ENCODE measurements at regions not wholly inside any gene's neighbourhood (a gene's known extent, or its start where the extent isn't known, plus 50 kb on each side); places are given as distances from the start of the nearest gene placed in this dataset.

DNA sequence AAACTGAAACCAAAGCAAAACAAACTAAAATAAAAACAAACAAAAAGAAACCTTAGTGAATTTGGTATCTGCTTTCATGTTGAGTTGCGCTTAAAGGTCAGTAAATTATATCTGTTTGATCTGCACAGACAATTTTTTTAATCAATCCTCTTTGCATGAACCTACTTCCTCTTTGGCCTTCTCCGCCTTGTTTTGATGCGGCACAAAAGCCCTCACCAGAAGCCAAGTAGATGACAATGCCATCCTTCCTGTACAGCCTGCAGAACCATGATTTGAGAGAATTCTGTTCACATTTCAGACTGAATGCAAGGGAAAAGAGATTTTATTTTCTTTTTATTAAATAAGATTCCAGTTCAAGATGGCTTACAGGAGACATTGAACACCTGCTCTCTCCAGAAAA, 473.6 kb upstream of the FTMT start:
- H3K9me3 ChIP-seq (ENCODE audit: low read length): no peaks in the 10 kb centered on the region
- H3K4me1 ChIP-seq (ENCODE audit: insufficient read depth, low read length): no peaks in the 10 kb centered on the region
- H3K4me3 ChIP-seq (replicated peaks in 1 of 3; ENCODE audit: insufficient read depth in 1 of 3, low read depth in 2 of 3, low read length in 3 of 3): no peak overlapping the region
- no peak overlapping the region for H3K4me2 ChIP-seq (ENCODE audit: low read depth, low read length)
- H3K79me2 ChIP-seq (ENCODE audit: insufficient read depth, low read length): no peaks in the 10 kb centered on the region
- no peak for TF ChIP-seq BRD4 (CRISPR knock-in tag; IDR thresholded peaks at IDR 0.05)
- TF ChIP-seq, protein P1, sequence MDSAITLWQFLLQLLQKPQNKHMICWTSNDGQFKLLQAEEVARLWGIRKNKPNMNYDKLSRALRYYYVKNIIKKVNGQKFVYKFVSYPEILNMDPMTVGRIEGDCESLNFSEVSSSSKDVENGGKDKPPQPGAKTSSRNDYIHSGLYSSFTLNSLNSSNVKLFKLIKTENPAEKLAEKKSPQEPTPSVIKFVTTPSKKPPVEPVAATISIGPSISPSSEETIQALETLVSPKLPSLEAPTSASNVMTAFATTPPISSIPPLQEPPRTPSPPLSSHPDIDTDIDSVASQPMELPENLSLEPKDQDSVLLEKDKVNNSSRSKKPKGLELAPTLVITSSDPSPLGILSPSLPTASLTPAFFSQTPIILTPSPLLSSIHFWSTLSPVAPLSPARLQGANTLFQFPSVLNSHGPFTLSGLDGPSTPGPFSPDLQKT (CRISPR knock-in tag; IDR thresholded peaks at IDR 0.05; ENCODE audit: borderline replicate concordance): no peak
- no peak for TF ChIP-seq LCORL (IDR thresholded peaks at IDR 0.05)
- TF ChIP-seq LCORL (CRISPR knock-in tag; IDR thresholded peaks at IDR 0.05): no peak
- TF ChIP-seq, protein P2, sequence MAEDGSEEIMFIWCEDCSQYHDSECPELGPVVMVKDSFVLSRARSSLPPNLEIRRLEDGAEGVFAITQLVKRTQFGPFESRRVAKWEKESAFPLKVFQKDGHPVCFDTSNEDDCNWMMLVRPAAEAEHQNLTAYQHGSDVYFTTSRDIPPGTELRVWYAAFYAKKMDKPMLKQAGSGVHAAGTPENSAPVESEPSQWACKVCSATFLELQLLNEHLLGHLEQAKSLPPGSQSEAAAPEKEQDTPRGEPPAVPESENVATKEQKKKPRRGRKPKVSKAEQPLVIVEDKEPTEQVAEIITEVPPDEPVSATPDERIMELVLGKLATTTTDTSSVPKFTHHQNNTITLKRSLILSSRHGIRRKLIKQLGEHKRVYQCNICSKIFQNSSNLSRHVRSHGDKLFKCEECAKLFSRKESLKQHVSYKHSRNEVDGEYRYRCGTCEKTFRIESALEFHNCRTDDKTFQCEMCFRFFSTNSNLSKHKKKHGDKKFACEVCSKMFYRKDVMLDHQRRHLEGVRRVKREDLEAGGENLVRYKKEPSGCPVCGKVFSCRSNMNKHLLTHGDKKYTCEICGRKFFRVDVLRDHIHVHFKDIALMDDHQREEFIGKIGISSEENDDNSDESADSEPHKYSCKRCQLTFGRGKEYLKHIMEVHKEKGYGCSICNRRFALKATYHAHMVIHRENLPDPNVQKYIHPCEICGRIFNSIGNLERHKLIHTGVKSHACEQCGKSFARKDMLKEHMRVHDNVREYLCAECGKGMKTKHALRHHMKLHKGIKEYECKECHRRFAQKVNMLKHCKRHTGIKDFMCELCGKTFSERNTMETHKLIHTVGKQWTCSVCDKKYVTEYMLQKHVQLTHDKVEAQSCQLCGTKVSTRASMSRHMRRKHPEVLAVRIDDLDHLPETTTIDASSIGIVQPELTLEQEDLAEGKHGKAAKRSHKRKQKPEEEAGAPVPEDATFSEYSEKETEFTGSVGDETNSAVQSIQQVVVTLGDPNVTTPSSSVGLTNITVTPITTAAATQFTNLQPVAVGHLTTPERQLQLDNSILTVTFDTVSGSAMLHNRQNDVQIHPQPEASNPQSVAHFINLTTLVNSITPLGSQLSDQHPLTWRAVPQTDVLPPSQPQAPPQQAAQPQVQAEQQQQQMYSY (CRISPR knock-in tag; IDR thresholded peaks at IDR 0.05): no peak
- intact Hi-C loops (cut with micrococcal nuclease; ENCODE audit: unreplicated experiment) (no loop called here), in situ Hi-C loops (cut with HindIII; ENCODE audit: extremely low pct_ligation_motif_present, low pct_unique_long_range_greater_than_20kb) (no loop called here)
- no peak for ATAC-seq
- ChIA-PET POLR2A (no interaction called here), CTCF (ENCODE audit: low intra/inter-chr PET ratio, low total read pairs) (no interaction called here)
- WGBS (ENCODE audit: low lambda C conversion rate): 74% methylated on average over 3 of the region's 3 CpGs
- no peaks in the 10 kb centered on the region for H4K20me1 ChIP-seq (ENCODE audit: insufficient read depth, low read length)
- H3K27ac ChIP-seq (ENCODE audit: extremely low read length, insufficient read depth, low read length): no peak overlapping the region
- BruUV-seq (replicated peaks): no TSS peak
- H3K36me3 ChIP-seq (replicated peaks in 1 of 2; ENCODE audit: control insufficient read depth in 1 of 2, insufficient read depth in 2 of 2, low read length in 2 of 2): no peaks in the 10 kb centered on the region
- no peak for FAIRE-seq
- H2AFZ ChIP-seq (ENCODE audit: low read length): no peak overlapping the region
- no peak for DNase-seq (ENCODE audit: low spot score)
- no peaks in the 10 kb centered on the region for H3K27me3 ChIP-seq (ENCODE audit: control insufficient read depth in 1 of 2, insufficient read depth in 2 of 2, low read length in 2 of 2)
- no peak overlapping the region for H3K9ac ChIP-seq (ENCODE audit: insufficient read depth, low read depth, low read length)
